ENCODE measurements at regions not wholly inside any gene's neighbourhood (a gene's known extent, or its start where the extent isn't known, plus 50 kb on each side); places are given as distances from the start of the nearest gene placed in this dataset.

GRCh38 chr5:147018812-147019211 lies 140.3 kb upstream of the PPP2R2B start:
- DNase-seq (ENCODE audit: low read depth), result no peak
- no peak overlapping the region for H3K4me3 ChIP-seq (replicated peaks; ENCODE audit: low read depth, low read length)
- TF ChIP-seq CTCF (IDR thresholded peaks at IDR 0.05; ENCODE audit: low read length, missing control alignments), result no peak

- no peak for TF ChIP-seq CTCF (IDR thresholded peaks at IDR 0.05; ENCODE audit: low read length, missing control alignments)
- no peak overlapping the region for H3K4me3 ChIP-seq (replicated peaks; ENCODE audit: low read depth, low read length)
- DNase-seq (ENCODE audit: low read depth), result no peak
Measured at GRCh38 chr5:147036691-147037245, 158.2 kb upstream of the PPP2R2B start.

- no peak overlapping the region for H3K4me3 ChIP-seq (replicated peaks; ENCODE audit: low read depth, low read length)
- DNase-seq (ENCODE audit: low read depth), result peak; percentile 77
- no peak for TF ChIP-seq CTCF (IDR thresholded peaks at IDR 0.05; ENCODE audit: low read length, missing control alignments)
Measured at GRCh38 chr5:147037515-147038205, 159.1 kb upstream of the PPP2R2B start.

- DNase-seq (ENCODE audit: low read depth), result no peak
- TF ChIP-seq CTCF (IDR thresholded peaks at IDR 0.05; ENCODE audit: low read length, missing control alignments), result no peak
- H3K4me3 ChIP-seq (replicated peaks; ENCODE audit: low read depth, low read length), result no peak overlapping the region
Measured at GRCh38 chr5:147040856-147041255, 162.3 kb upstream of the PPP2R2B start.

- no peak overlapping the region for H3K4me3 ChIP-seq (replicated peaks; ENCODE audit: low read depth, low read length)
- peak; percentile 1 for DNase-seq (ENCODE audit: low read depth)
- TF ChIP-seq CTCF (IDR thresholded peaks at IDR 0.05; ENCODE audit: low read length, missing control alignments), result no peak
Measured at GRCh38 chr5:147044572-147045273, 166.2 kb upstream of the PPP2R2B start.

GRCh38 chr5:147045290-147045689 lies 166.7 kb upstream of the PPP2R2B start:
- TF ChIP-seq CTCF (IDR thresholded peaks at IDR 0.05; ENCODE audit: low read length, missing control alignments), result no peak
- no peak overlapping the region for H3K4me3 ChIP-seq (replicated peaks; ENCODE audit: low read depth, low read length)
- DNase-seq (ENCODE audit: low read depth), result no peak
